Stomach smooth muscle (tissue), 2 donors: ENCODE measurements at regions not wholly inside any gene's neighbourhood (a gene's known extent, or its start where the extent isn't known, plus 50 kb on each side); places are given as distances from the start of the nearest gene placed in this dataset.

Source experiments
- H3K27ac ChIP-seq: one replicate; pipeline ENCODE4 v1.7.0; 2013; ENCODE audit warnings: mild to moderate bottlenecking, low read length, inconsistent platforms
- H3K27me3 ChIP-seq, 2 donors: one replicate each; pipeline ENCODE4 v1.7.0; 2013; ENCODE audit warnings: low read length in 2 of 2; ENCODE audit not compliant: insufficient read depth in 2 of 2, control insufficient read depth in 1 of 2
- H3K36me3 ChIP-seq, 2 donors: one replicate each; pipeline ENCODE4 v1.7.0; 2013; ENCODE audit warnings: low read length in 2 of 2; ENCODE audit not compliant: control insufficient read depth in 2 of 2, insufficient read depth in 2 of 2
- H3K4me1 ChIP-seq: one replicate; pipeline ENCODE4 v1.7.0; 2013; ENCODE audit warnings: low read length; ENCODE audit not compliant: control insufficient read depth, insufficient read depth
- H3K4me3 ChIP-seq, 2 donors: one replicate each; pipeline ENCODE4 v1.7.0; 2013; ENCODE audit warnings: low read length in 2 of 2
- H3K9ac ChIP-seq, 2 donors: one replicate each; pipeline ENCODE4 v1.7.0; 2013; ENCODE audit warnings: low read length in 2 of 2, mild to moderate bottlenecking in 1 of 2
- H3K9me3 ChIP-seq, 2 donors: one replicate each; pipeline ENCODE4 v1.7.0; 2013; ENCODE audit warnings: low read length in 2 of 2; ENCODE audit not compliant: control insufficient read depth in 2 of 2
- donor health status: healthy.
- donor health status: Pancreatic carcinoma.

DNA sequence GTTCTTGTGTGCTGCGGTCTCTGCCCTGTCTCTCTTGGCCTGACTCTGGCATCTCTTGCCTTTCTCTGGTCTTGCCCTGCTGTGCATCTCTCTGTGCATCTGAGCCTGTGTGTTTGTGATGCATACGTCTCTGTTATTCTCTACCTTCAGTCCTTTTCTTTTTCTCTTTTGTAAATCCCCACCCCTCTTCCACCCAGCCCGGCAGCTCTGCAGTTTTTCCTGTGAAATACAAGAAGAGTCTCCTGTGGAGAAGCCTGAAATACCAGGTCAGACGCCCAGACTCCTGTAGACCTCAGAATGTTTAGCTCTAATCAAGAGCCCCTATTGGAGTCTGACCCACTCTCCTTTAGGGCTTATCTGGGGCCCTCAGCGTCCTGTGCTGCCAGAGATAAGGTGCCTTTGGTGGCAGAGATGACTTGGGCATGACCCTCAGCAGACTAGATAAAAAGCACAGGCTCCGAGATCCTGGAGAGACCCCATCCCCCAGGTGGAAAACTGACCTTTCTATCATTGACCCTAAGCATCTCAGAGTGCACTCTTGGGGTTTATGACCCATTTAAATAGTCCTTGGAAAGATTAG lies 167.5 kb upstream of the SRRM4 start:
- H3K4me1 ChIP-seq, result no peaks in the 10 kb centered on the region
- H3K27me3 ChIP-seq, result no peaks in the 10 kb centered on the region
- H3K36me3 ChIP-seq, result no peaks in the 10 kb centered on the region
- no peak overlapping the region for H3K4me3 ChIP-seq
- H3K9ac ChIP-seq, result no peak overlapping the region
- H3K27ac ChIP-seq, result no peak overlapping the region
- H3K9me3 ChIP-seq, result peaks cover 3 to 4% of the 10 kb centered on the region in 2 donors

DNA sequence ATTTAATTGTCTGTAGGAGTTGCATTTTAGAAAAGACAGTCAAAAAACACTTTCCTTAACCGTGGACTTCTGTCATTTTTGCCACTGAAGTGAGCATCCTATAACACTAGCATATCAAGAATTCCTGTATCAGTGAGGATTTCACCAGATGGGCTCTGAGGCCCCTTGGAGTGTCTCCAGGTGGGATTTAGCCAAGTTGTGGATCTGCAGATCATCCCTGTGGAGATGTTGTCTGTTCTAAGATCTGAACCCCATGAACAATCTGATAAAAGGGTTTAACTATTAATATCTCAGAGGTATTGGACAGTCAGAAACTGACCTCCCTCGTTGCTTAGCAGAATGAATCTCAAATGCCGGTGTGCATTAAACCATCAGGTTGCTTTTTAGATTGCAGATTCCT lies 165.0 kb upstream of the SRRM4 start:
- Histone ChIP-seq H3K9ac (no peak overlapping the region), H3K4me1 (no peaks in the 10 kb centered on the region), H3K9me3 (peaks cover 3 to 4% of the 10 kb centered on the region in 2 donors)

DNA sequence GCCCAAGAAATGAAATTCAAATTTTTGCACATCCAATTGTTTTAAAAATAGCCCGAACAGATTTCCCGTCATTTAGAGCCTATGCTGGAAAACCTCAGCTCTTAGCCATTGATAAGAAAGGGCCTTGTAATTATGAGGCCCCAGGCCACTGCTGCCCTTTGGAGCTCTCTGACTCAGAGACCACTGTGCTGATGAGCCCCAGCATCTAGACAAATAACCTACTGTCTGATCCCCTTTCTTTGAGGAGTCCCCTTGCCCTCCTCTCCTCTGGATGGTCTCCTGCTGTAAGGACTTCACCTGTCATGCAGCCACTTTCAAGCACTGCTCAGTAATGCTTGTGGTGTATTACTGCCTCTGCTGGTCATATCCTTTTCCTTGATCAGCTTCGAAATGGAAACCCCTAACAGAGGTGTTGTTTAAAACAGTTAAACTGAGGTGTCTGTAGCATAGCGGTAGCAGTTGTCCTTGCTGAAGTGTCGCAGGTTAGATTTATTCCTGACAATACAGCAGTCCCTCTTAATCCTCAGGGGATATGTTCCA lies 159.9 kb upstream of the SRRM4 start:
- Histone ChIP-seq H3K27ac (no peak overlapping the region), H3K4me1 (no peaks in the 10 kb centered on the region), H3K36me3 (no peaks in the 10 kb centered on the region), H3K4me3 (no peak overlapping the region), H3K9me3 (peaks cover 3 to 4% of the 10 kb centered on the region in 2 donors), H3K9ac (no peak overlapping the region), H3K27me3 (no peaks in the 10 kb centered on the region)

More for the DNA sequence above, 165.0 kb upstream of the SRRM4 start:
- Histone ChIP-seq H3K36me3 (no peaks in the 10 kb centered on the region), H3K27me3 (no peaks in the 10 kb centered on the region), H3K4me3 (no peak overlapping the region), H3K27ac (no peak overlapping the region)

DNA sequence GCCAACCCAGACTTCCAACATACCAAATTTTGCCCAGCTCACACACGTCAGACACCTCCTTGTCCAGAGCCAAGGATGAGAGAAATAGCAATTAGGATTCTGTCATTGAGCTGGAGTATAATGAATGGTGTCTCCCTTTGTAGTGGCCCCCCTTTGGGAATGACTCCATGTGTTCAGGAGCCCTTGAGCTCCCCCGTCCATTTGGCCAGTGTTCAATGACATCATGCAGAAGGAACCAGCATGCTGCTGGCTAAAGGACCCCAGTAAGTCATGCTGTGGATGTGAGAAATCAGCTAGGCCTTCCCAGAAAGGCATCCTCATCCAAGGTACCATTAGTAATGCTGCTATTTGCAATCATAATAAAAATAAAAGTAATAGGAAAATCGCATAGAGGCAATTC lies 158.8 kb upstream of the SRRM4 start:
- H3K27me3 ChIP-seq, result no peaks in the 10 kb centered on the region
- no peaks in the 10 kb centered on the region for H3K4me1 ChIP-seq
- H3K27ac ChIP-seq, result no peak overlapping the region
- no peaks in the 10 kb centered on the region for H3K36me3 ChIP-seq
- no peak overlapping the region for H3K4me3 ChIP-seq
- H3K9ac ChIP-seq, result no peak overlapping the region
- no peaks in the 10 kb centered on the region for H3K9me3 ChIP-seq

DNA sequence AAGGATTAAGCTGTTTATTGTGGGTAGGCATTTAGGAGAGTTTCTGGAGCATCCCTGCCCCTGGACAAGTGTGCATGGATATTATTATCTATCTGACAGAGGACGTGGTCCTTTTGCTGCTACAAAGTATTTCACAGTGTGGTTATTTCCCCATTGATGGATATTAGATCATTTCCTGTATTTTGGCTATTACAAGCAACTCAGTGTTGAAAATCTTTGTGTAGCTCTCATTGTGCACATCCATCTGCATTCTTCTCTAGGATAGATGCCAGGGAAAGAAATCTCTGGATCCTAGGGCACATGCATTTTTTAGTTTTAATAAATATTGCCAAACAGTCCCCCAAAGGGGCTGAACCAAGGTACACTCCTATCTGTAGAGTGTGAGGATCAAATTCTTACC lies 154.3 kb upstream of the SRRM4 start:
- Histone ChIP-seq H3K36me3 (no peaks in the 10 kb centered on the region), H3K4me3 (no peak overlapping the region), H3K27ac (no peak overlapping the region), H3K27me3 (no peaks in the 10 kb centered on the region), H3K9me3 (no peaks in the 10 kb centered on the region), H3K4me1 (no peaks in the 10 kb centered on the region), H3K9ac (no peak overlapping the region)

DNA sequence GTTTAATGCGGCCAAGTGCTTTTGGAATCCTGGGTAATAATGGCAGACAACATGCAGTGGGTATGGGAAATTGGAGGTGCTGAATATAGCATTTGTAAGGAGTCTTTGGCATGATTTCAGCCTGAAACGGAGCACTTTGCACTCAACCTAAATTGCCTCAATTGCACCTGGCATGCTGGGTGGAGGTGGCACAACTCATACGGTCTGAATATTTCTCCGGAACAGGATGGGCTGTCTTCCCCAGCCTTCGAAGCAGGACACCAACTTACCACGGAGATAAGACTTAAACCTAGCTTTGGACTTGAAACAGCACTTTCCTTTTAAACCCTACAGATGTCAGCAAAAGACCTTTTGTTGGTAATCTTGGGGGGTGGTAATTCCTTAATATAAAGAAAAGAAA lies 153.7 kb upstream of the SRRM4 start:
- Histone ChIP-seq H3K27me3 (no peaks in the 10 kb centered on the region), H3K4me3 (no peak overlapping the region)

DNA sequence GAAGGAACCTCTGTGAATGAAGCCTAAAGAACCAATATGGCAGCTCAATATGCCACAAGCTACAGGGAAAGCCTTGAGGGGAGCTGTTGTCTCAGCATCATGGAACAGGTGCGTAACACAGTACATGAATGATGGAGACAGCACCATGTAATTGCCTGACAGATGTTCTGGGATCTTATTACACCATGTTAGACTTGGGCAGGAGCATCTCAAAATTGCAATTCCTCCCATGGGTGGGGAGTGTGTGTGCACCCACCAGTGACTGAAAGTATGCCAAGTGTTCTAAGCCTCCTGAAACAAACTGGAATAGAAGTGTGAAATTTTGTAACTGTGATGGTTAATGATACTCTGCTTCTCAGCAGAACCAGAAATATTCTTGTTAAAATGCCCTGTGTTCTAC lies 151.0 kb upstream of the SRRM4 start:
- Histone ChIP-seq H3K9me3 (no peaks in the 10 kb centered on the region), H3K9ac (no peak overlapping the region)

More for the DNA sequence above, 153.7 kb upstream of the SRRM4 start:
- no peaks in the 10 kb centered on the region for H3K36me3 ChIP-seq
- no peak overlapping the region for H3K27ac ChIP-seq
- H3K9me3 ChIP-seq, result no peaks in the 10 kb centered on the region
- no peaks in the 10 kb centered on the region for H3K4me1 ChIP-seq
- no peak overlapping the region for H3K9ac ChIP-seq

DNA sequence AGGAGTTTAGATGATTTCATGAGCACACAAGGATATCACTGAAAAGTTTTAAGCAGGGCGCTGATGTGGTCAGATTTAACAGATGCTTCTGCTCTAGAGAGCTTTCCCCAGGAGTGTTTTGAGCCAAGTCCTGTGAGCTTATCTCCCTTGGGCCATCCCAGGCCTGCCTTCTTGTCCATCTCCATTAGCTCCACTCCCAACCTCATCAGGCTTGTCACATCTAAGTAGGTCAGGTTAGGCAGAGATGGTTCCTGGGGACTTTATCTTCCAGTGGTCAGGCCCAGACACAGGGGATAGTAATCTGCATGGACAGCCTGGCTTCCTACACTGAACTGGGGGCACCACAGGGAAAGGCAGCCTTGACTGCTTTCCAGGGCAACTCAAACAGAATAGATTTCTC lies 145.4 kb upstream of the SRRM4 start:
- H3K4me1 ChIP-seq, result no peaks in the 10 kb centered on the region
- no peaks in the 10 kb centered on the region for H3K27me3 ChIP-seq
- H3K9ac ChIP-seq, result no peak overlapping the region
- H3K9me3 ChIP-seq, result no peaks in the 10 kb centered on the region
- no peaks in the 10 kb centered on the region for H3K36me3 ChIP-seq
- H3K4me3 ChIP-seq, result no peak overlapping the region
- no peak overlapping the region for H3K27ac ChIP-seq

More for the DNA sequence above, 151.0 kb upstream of the SRRM4 start:
- Histone ChIP-seq H3K36me3 (no peaks in the 10 kb centered on the region), H3K27me3 (no peaks in the 10 kb centered on the region), H3K4me3 (no peak overlapping the region), H3K27ac (no peak overlapping the region), H3K4me1 (no peaks in the 10 kb centered on the region)

DNA sequence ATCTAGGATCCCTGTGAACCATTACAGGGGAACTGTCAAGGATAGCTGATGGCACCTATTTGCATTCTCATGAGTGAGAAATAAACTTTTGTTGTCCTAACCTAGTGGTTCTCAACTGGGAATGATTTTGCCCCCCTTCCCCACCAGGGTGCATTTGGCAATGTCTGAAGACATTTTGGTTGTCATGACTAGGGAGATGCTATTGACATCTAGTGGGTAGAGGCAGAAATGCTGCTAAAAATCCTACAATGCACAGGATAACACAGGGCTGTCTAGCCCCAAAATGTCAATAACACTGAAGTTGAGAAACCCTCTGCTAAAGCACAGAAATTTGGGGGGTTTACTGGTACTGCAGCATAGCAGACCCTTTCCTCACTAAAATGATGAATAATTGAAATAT lies 140.9 kb upstream of the SRRM4 start:
- no peak overlapping the region for H3K27ac ChIP-seq
- H3K27me3 ChIP-seq, result peaks cover 0 to 5% of the 10 kb centered on the region in 2 donors
- H3K36me3 ChIP-seq, result no peaks in the 10 kb centered on the region
- no peak overlapping the region for H3K9ac ChIP-seq
- no peaks in the 10 kb centered on the region for H3K4me1 ChIP-seq
- no peak overlapping the region for H3K4me3 ChIP-seq
- H3K9me3 ChIP-seq, result no peaks in the 10 kb centered on the region

DNA sequence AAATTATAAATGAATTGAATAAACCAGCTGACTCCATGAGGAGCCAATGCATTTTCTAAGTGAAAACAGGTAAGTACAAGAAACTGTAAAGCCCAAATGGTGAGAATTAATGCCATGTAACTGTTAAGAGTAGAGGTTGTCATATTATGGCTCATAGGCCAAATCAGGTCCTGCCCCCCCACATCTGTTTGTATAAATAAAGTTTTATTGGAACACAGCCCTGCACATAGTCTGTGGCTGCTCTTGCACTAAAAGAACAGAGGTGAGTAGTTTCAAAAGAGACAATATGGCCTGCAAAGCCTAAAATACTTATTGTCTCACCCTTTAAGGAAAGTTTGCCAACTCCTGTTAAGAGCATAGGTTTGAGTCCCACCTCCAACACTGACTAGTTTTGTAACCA lies 140.5 kb upstream of the SRRM4 start:
- no peak overlapping the region for H3K9ac ChIP-seq

DNA sequence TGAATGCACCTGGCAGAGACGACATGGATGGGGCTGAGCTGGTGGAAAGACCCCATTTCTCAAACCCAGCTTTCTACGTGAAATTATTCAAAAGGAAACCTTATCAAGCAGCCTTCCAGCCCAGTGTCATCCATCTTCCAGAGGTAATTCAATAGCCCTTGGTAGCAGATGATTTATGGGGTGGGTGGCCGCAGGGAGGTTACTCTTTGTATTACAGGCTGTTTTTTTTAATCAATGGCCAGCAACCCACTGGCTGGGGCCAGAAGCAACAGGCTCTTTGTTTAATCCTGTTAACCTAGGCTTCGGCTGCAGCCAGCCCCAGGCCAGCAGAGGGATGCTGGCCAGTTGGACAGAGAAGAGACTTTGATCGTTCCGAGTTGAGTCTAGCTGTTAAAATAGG lies 139.8 kb upstream of the SRRM4 start:
- Histone ChIP-seq H3K27ac (no peak overlapping the region), H3K36me3 (no peaks in the 10 kb centered on the region), H3K9ac (no peak overlapping the region), H3K9me3 (no peaks in the 10 kb centered on the region), H3K4me1 (no peaks in the 10 kb centered on the region), H3K27me3 (peaks cover 0 to 5% of the 10 kb centered on the region in 2 donors), H3K4me3 (no peak overlapping the region)

More for the DNA sequence above, 140.5 kb upstream of the SRRM4 start:
- no peaks in the 10 kb centered on the region for H3K4me1 ChIP-seq
- H3K9me3 ChIP-seq, result no peaks in the 10 kb centered on the region
- H3K27ac ChIP-seq, result no peak overlapping the region
- H3K36me3 ChIP-seq, result no peaks in the 10 kb centered on the region
- H3K27me3 ChIP-seq, result peaks cover 0 to 5% of the 10 kb centered on the region in 2 donors
- H3K4me3 ChIP-seq, result no peak overlapping the region
